ENCODE measurements at regions not wholly inside any gene's neighbourhood (a gene's known extent, or its start where the extent isn't known, plus 50 kb on each side); places are given as distances from the start of the nearest gene placed in this dataset.

DNA sequence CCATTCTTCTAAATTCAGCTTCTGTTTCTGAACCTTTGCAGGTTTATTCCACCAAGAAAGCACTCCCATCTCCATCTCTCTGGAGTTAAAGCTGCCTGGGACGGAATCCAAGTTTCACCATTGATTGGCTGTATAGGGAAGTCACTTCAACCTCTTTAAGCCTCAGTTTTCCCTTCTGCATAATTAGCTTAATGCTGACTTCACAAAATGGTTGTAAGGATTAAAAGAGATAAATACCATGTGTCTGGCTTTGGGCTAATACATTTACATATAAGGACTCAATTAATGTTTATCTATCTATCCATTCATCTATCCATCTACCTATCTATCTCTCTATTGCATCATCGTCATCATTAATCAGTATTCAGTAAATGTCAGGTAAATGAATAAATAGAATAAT is 629.6 kb upstream of the MGMT start:
- no peaks in the 10 kb centered on the region for H3K9me3 ChIP-seq (ENCODE audit: low read length)
- no peaks in the 10 kb centered on the region for H3K79me2 ChIP-seq (ENCODE audit: insufficient read depth, low read length)
- no peaks in the 10 kb centered on the region for H3K4me1 ChIP-seq (ENCODE audit: insufficient read depth, low read length)
- DNase-seq (ENCODE audit: low spot score) (no peak), FAIRE-seq (no peak), ATAC-seq (no peak)
- H2AFZ ChIP-seq (ENCODE audit: low read length) = no peak overlapping the region
- no peak overlapping the region for H3K4me2 ChIP-seq (ENCODE audit: low read depth, low read length)
- no peak overlapping the region for H3K27ac ChIP-seq (ENCODE audit: extremely low read length, insufficient read depth, low read length)
- BruUV-seq (replicated peaks) = no TSS peak
- ChIA-PET CTCF (ENCODE audit: low intra/inter-chr PET ratio, low total read pairs) (no interaction called here), POLR2A (no interaction called here)
- in situ Hi-C loops (cut with HindIII; ENCODE audit: extremely low pct_ligation_motif_present, low pct_unique_long_range_greater_than_20kb) = no loop called here
- H3K9ac ChIP-seq (ENCODE audit: insufficient read depth, low read depth, low read length) = no peak overlapping the region
- H3K36me3 ChIP-seq (replicated peaks in 1 of 2; ENCODE audit: control insufficient read depth in 1 of 2, insufficient read depth in 2 of 2, low read length in 2 of 2) = no peaks in the 10 kb centered on the region
- WGBS (ENCODE audit: low lambda C conversion rate) = 3% methylated on average over 2 of the region's 2 CpGs
- H3K27me3 ChIP-seq (ENCODE audit: control insufficient read depth in 1 of 2, insufficient read depth in 2 of 2, low read length in 2 of 2) = no peaks in the 10 kb centered on the region
- H4K20me1 ChIP-seq (ENCODE audit: insufficient read depth, low read length) = no peaks in the 10 kb centered on the region
- no peak for TF ChIP-seq RELA (CRISPR knock-in tag; IDR thresholded peaks at IDR 0.05)
- peak; percentile 28; the same call in 1 of the 2 replicates for TF ChIP-seq CEBPB (IDR thresholded peaks at IDR 0.05; ENCODE audit: borderline replicate concordance, low read depth, low read length)
- peak; percentile 49 to 65 for TF ChIP-seq MAFK (conservative IDR thresholded peaks at IDR 0.05 in 1 of 2, IDR thresholded peaks at IDR 0.05 in 1 of 2; ENCODE audit: low read length in 2 of 2)
- TF ChIP-seq MAFF (IDR thresholded peaks at IDR 0.05; ENCODE audit: low read depth, low read length) = peak; percentile 58
- TF ChIP-seq, protein P1, sequence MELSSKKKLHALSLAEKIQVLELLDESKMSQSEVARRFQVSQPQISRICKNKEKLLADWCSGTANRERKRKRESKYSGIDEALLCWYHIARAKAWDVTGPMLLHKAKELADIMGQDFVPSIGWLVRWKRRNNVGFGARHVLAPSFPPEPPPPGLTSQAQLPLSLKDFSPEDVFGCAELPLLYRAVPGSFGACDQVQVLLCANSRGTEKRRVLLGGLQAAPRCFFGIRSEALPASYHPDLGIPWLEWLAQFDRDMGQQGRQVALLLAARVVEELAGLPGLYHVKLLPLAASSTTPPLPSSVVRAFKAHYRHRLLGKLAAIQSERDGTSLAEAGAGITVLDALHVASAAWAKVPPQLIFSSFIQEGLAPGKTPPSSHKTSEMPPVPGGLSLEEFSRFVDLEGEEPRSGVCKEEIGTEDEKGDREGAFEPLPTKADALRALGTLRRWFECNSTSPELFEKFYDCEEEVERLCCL (CRISPR knock-in tag; IDR thresholded peaks at IDR 0.05; ENCODE audit: borderline replicate concordance) = no peak
- peak; percentile 39; the same call in 1 of the 2 replicates for TF ChIP-seq ATF7 (IDR thresholded peaks at IDR 0.05)
- no peak for TF ChIP-seq ATF7 (CRISPR knock-in tag; IDR thresholded peaks at IDR 0.05)
- no peak overlapping the region for H3K4me3 ChIP-seq (replicated peaks in 1 of 3; ENCODE audit: insufficient read depth in 1 of 3, low read depth in 2 of 3, low read length in 3 of 3)
- intact Hi-C loops (cut with micrococcal nuclease; ENCODE audit: unreplicated experiment) = no loop called here

DNA sequence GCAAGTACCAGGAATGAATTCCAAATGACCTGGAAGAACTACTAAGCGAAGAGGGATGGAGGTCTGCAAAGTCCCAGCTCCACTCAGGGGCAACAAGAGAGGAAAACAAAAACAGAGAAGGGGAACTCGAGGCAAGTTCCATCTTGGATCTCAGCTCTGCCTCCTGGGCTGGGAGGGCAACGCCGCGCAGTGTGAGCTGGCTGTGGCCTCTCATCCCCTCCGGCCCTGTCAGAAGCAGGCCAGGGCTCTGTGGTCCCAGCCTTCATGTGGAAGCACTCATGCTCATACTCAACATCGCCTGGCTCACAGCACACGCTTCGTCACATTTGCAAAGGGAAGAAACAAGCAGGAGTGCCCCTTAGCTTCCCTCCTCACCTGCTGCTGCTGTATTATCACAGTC is 627.9 kb upstream of the MGMT start:
- DNase-seq (ENCODE audit: low spot score) (no peak), FAIRE-seq (no peak), ATAC-seq (no peak)
- H3K27me3 ChIP-seq (ENCODE audit: control insufficient read depth in 1 of 2, insufficient read depth in 2 of 2, low read length in 2 of 2) = no peaks in the 10 kb centered on the region
- no peaks in the 10 kb centered on the region for H3K79me2 ChIP-seq (ENCODE audit: insufficient read depth, low read length)
- TF ChIP-seq HNRNPLL (IDR thresholded peaks at IDR 0.05; ENCODE audit: low read depth, low read length, poor library complexity, severe bottlenecking) (no peak), U2AF2 (IDR thresholded peaks at IDR 0.05; ENCODE audit: low read depth, low read length) (no peak), ZNF83 (CRISPR knock-in tag; IDR thresholded peaks at IDR 0.05; ENCODE audit: borderline replicate concordance) (no peak), ZNF12 (CRISPR knock-in tag; IDR thresholded peaks at IDR 0.05) (no peak)
- TF ChIP-seq, protein P2, sequence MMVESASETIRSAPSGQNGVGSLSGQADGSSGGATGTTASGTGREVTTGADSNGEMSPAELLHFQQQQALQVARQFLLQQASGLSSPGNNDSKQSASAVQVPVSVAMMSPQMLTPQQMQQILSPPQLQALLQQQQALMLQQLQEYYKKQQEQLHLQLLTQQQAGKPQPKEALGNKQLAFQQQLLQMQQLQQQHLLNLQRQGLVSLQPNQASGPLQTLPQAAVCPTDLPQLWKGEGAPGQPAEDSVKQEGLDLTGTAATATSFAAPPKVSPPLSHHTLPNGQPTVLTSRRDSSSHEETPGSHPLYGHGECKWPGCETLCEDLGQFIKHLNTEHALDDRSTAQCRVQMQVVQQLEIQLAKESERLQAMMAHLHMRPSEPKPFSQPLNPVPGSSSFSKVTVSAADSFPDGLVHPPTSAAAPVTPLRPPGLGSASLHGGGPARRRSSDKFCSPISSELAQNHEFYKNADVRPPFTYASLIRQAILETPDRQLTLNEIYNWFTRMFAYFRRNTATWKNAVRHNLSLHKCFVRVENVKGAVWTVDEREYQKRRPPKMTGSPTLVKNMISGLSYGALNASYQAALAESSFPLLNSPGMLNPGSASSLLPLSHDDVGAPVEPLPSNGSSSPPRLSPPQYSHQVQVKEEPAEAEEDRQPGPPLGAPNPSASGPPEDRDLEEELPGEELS (CRISPR knock-in tag; IDR thresholded peaks at IDR 0.05) = no peak
- H3K9ac ChIP-seq (ENCODE audit: insufficient read depth, low read depth, low read length) = no peak overlapping the region
- no peaks in the 10 kb centered on the region for H3K4me1 ChIP-seq (ENCODE audit: insufficient read depth, low read length)
- intact Hi-C loops (cut with micrococcal nuclease; ENCODE audit: unreplicated experiment) = no loop called here
- in situ Hi-C loops (cut with HindIII; ENCODE audit: extremely low pct_ligation_motif_present, low pct_unique_long_range_greater_than_20kb) = no loop called here
- H2AFZ ChIP-seq (ENCODE audit: low read length) = no peak overlapping the region
- no peaks in the 10 kb centered on the region for H3K36me3 ChIP-seq (replicated peaks in 1 of 2; ENCODE audit: control insufficient read depth in 1 of 2, insufficient read depth in 2 of 2, low read length in 2 of 2)
- BruUV-seq (replicated peaks) = no TSS peak
- ChIA-PET CTCF (ENCODE audit: low intra/inter-chr PET ratio, low total read pairs) (no interaction called here), POLR2A (no interaction called here)
- H3K27ac ChIP-seq (ENCODE audit: extremely low read length, insufficient read depth, low read length) = no peak overlapping the region
- no peaks in the 10 kb centered on the region for H4K20me1 ChIP-seq (ENCODE audit: insufficient read depth, low read length)
- H3K4me2 ChIP-seq (ENCODE audit: low read depth, low read length) = no peak overlapping the region
- WGBS (ENCODE audit: low lambda C conversion rate) = 36% methylated on average over 8 of the region's 9 CpGs
- H3K4me3 ChIP-seq (replicated peaks in 1 of 3; ENCODE audit: insufficient read depth in 1 of 3, low read depth in 2 of 3, low read length in 3 of 3) = no peak overlapping the region
- no peaks in the 10 kb centered on the region for H3K9me3 ChIP-seq (ENCODE audit: low read length)

Measured in HepG2 (cell line).